Epithelial cell of proximal tubule (primary cell): ENCODE measurements at regions not wholly inside any gene's neighbourhood (a gene's known extent, or its start where the extent isn't known, plus 50 kb on each side); places are given as distances from the start of the nearest gene placed in this dataset.

ENCODE experiments used
- DNase-seq: peaks from one replicate; pipeline ENCODE4 v3.0.0-alpha.2; 2011; ENCODE audit warnings: low read depth
- H3K4me3 ChIP-seq: 2 replicates; pipeline ENCODE4 v1.5.1; 2011; ENCODE audit warnings: low read depth, mild to moderate bottlenecking, low read length
- CTCF ChIP-seq: conservative IDR thresholded peaks from 2 replicates; pipeline ENCODE4 v1.5.1; 2012; ENCODE audit warnings: low read depth, mild to moderate bottlenecking, low read length

- no peak overlapping the region for H3K4me3 ChIP-seq
- DNase-seq: no peak
- no peak for TF ChIP-seq CTCF
These were observed 168.5 kb downstream of the SUCLG1 start for GRCh38 chr2:84290537-84290936.

GRCh38 chr2:84288293-84288692 is 170.8 kb downstream of the SUCLG1 start:
- no peak for DNase-seq
- no peak overlapping the region for H3K4me3 ChIP-seq
- no peak for TF ChIP-seq CTCF

GRCh38 chr2:84286878-84287277 is 172.2 kb downstream of the SUCLG1 start:
- no peak for TF ChIP-seq CTCF
- DNase-seq: no peak
- no peak overlapping the region for H3K4me3 ChIP-seq

- no peak for DNase-seq
- TF ChIP-seq CTCF: no peak
- H3K4me3 ChIP-seq: no peak overlapping the region
These were observed 173.9 kb downstream of the SUCLG1 start for GRCh38 chr2:84285056-84285747.

- no peak overlapping the region for H3K4me3 ChIP-seq
- no peak for TF ChIP-seq CTCF
- DNase-seq: no peak
These were observed 175.6 kb downstream of the SUCLG1 start for GRCh38 chr2:84283506-84283905.

GRCh38 chr2:84281510-84281909 is 177.6 kb downstream of the SUCLG1 start:
- no peak for DNase-seq
- no peak for TF ChIP-seq CTCF

GRCh38 chr2:84280873-84281272 is 178.2 kb downstream of the SUCLG1 start:
- no peak overlapping the region for H3K4me3 ChIP-seq
- no peak for TF ChIP-seq CTCF
- no peak for DNase-seq

More at GRCh38 chr2:84281510-84281909, 177.6 kb downstream of the SUCLG1 start:
- H3K4me3 ChIP-seq: no peak overlapping the region
